OCI-LY3 (cell line): ENCODE measurements at regions not wholly inside any gene's neighbourhood (a gene's known extent, or its start where the extent isn't known, plus 50 kb on each side); places are given as distances from the start of the nearest gene placed in this dataset.

Experiments
- EZH2phosphoT487 ChIP-seq: fragments of 200-600 bp; shearing (Covaris generic); IDR thresholded peaks from 2 replicates; pipeline ENCODE4 v1.6.1; 2018; ENCODE audit warnings: antibody characterized with exemption, mixed run types, low read depth
- TF ChIP-seq, protein P1 (sequence below): fragments of 200-600, 300-600 bp; sonication (generic); IDR thresholded peaks from 2 replicates; pipeline ENCODE4 v1.5.1; 2014; ENCODE audit warnings: antibody characterized with exemption, low read length, low read depth

DNA sequence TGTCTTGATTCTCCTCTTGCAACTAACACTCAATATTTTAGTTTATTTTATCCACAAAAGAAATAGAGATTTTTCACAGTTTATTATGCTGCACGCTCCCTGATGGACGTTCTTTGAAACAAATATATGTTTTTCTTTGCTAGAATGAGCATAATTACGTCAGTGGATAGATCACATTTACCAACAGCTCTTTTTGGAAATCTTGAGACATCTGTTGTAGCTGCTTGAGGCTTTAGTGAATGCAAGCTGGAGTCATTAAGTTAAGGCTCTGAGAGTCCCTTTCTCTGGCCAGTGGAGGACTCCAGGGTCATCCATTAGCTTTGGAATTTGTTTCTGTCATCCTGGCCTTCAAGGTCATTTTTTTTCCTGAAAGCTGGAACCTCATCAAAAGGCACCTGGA is 405.6 kb upstream of the TMEM132C start:
- TF ChIP-seq, protein P1, sequence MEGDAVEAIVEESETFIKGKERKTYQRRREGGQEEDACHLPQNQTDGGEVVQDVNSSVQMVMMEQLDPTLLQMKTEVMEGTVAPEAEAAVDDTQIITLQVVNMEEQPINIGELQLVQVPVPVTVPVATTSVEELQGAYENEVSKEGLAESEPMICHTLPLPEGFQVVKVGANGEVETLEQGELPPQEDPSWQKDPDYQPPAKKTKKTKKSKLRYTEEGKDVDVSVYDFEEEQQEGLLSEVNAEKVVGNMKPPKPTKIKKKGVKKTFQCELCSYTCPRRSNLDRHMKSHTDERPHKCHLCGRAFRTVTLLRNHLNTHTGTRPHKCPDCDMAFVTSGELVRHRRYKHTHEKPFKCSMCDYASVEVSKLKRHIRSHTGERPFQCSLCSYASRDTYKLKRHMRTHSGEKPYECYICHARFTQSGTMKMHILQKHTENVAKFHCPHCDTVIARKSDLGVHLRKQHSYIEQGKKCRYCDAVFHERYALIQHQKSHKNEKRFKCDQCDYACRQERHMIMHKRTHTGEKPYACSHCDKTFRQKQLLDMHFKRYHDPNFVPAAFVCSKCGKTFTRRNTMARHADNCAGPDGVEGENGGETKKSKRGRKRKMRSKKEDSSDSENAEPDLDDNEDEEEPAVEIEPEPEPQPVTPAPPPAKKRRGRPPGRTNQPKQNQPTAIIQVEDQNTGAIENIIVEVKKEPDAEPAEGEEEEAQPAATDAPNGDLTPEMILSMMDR = no peak
- TF ChIP-seq EZH2phosphoT487 = no peak
